HepG2 (cell line): ENCODE measurements at regions not wholly inside any gene's neighbourhood (a gene's known extent, or its start where the extent isn't known, plus 50 kb on each side); places are given as distances from the start of the nearest gene placed in this dataset.

Experiments used
- ATAC-seq: fragments of 200-7000 bp; cut with Tn5 transposase; 3 replicates; pipeline ENCODE4 v1.9.1; 2020; ENCODE audit warnings: mild to moderate bottlenecking, moderate library complexity
- BruUV-seq: library from RNA; stranded (reverse); fragments of 400-500 nt; replicated peaks from 2 replicates; lab custom pipeline; 2021; lab: Mats Ljungman, UMichigan
- CTCF ChIA-PET: fragments of 300-600 bp; formaldehyde crosslinking; extraction: SDS; loops from one replicate; lab custom pipeline; 2021; ENCODE audit warnings: low total read pairs, inconsistent platforms, low intra/inter-chr PET ratio; lab: Yijun Ruan, JAX
- POLR2A ChIA-PET: fragments of 350-600 bp; sonication (Branson Sonifier 250); formaldehyde crosslinking; loops from one replicate; lab custom pipeline; 2020; ENCODE audit warnings: antibody characterized with exemption, inconsistent platforms; lab: Yijun Ruan, JAX
- DNase-seq: peaks from one replicate; pipeline ENCODE4 v3.0.0-alpha.2; 2015; ENCODE audit warnings: low spot score
- FAIRE-seq: peaks from 3 replicates; lab custom pipeline; 2011; peaks lifted over from hg19 to GRCh38; lab: Jason Lieb, UNC
- H2AFZ ChIP-seq: one replicate; pipeline ENCODE4 v1.6.1; 2011; ENCODE audit warnings: low read length, inconsistent platforms
- H3K27ac ChIP-seq: fragments of 300-600 bp; 3 replicates; pipeline ENCODE4 v1.8.0; 2011; ENCODE audit warnings: mixed run types, mild to moderate bottlenecking, mixed read lengths, low read length, inconsistent platforms; ENCODE audit not compliant: insufficient read depth; ENCODE audit errors: extremely low read length
- H3K27me3 ChIP-seq, 2 experiments: fragments of 200-600 bp in 1 of 2; 2 replicates in 1 of 2; 3 replicates in 1 of 2; pipeline versions ENCODE4 v1.6.0 to v1.8.0; 2011; ENCODE audit warnings: low read length in 2 of 2, mild to moderate bottlenecking in 2 of 2, moderate library complexity in 2 of 2, inconsistent platforms in 1 of 2; ENCODE audit not compliant: insufficient read depth in 2 of 2, control insufficient read depth in 1 of 2
- H3K36me3 ChIP-seq, 2 experiments: fragments of 200-600 bp in 1 of 2; replicated peaks in 1 of 2; 2 replicates in 1 of 2; 3 replicates in 1 of 2; pipeline versions ENCODE4 v1.5.1 to v1.8.0; 2011; ENCODE audit warnings: low read length in 2 of 2, inconsistent platforms in 1 of 2; ENCODE audit not compliant: insufficient read depth in 2 of 2, control insufficient read depth in 1 of 2
- H3K4me1 ChIP-seq: 2 replicates; pipeline ENCODE4 v1.5.1; 2012; ENCODE audit warnings: low read length, inconsistent platforms; ENCODE audit not compliant: insufficient read depth
- H3K4me2 ChIP-seq: 2 replicates; pipeline ENCODE4 v1.6.0; 2011; ENCODE audit warnings: low read depth, low read length, inconsistent platforms
- H3K4me3 ChIP-seq, 3 experiments: fragments of 200-600 bp in 1 of 3; sonication (generic), shearing (Covaris generic) in 1 of 3; replicated peaks in 1 of 3; 2 replicates each; pipeline ENCODE4 v1.5.1; 2011 to 2016; ENCODE audit warnings: low read length in 3 of 3, inconsistent platforms in 2 of 3, low read depth in 2 of 3, mild to moderate bottlenecking in 2 of 3, control low read depth in 1 of 3, mixed read lengths in 1 of 3; ENCODE audit not compliant: insufficient read depth in 1 of 3
- H3K79me2 ChIP-seq: one replicate; pipeline ENCODE4 v1.6.1; 2011; ENCODE audit warnings: low read length, inconsistent platforms; ENCODE audit not compliant: insufficient read depth
- H3K9ac ChIP-seq: 2 replicates; pipeline ENCODE4 v1.6.0; 2011; ENCODE audit warnings: mild to moderate bottlenecking, low read depth, low read length, inconsistent platforms; ENCODE audit not compliant: insufficient read depth
- H3K9me3 ChIP-seq: 2 replicates; pipeline ENCODE4 v1.5.1; 2012; ENCODE audit warnings: mild to moderate bottlenecking, low read length
- H4K20me1 ChIP-seq: 2 replicates; pipeline ENCODE4 v1.6.0; 2011; ENCODE audit warnings: inconsistent platforms, mild to moderate bottlenecking, low read length, moderate library complexity; ENCODE audit not compliant: insufficient read depth
- DNMT1 ChIP-seq: sonication (generic); formaldehyde crosslinking; IDR thresholded peaks from 2 replicates; pipeline ENCODE4 v1.5.1; 2020; ENCODE audit warnings: mild to moderate bottlenecking, missing genetic modification reagents
- EHMT2 ChIP-seq: fragments of 200-600 bp; sonication (generic); IDR thresholded peaks from 2 replicates; pipeline ENCODE4 v1.7.0; 2017; ENCODE audit warnings: antibody characterized with exemption, low read depth, low read length, borderline replicate concordance
- ELF3 ChIP-seq: IDR thresholded peaks from 2 replicates; pipeline ENCODE4 v1.6.1; 2016; ENCODE audit warnings: missing genetic modification reagents, missing compliant biosample characterization
- PAXIP1 ChIP-seq: sonication (generic); formaldehyde crosslinking; conservative IDR thresholded peaks from 2 replicates; pipeline ENCODE4 v1.4.0; 2020; ENCODE audit warnings: mild to moderate bottlenecking, missing genetic modification reagents, moderate library complexity
- THAP11 ChIP-seq: IDR thresholded peaks from 2 replicates; pipeline ENCODE4 v1.6.1; 2016; ENCODE audit warnings: missing biosample characterization, missing genetic modification reagents
- ZBTB46 ChIP-seq: sonication (generic); formaldehyde crosslinking; IDR thresholded peaks from 2 replicates; pipeline ENCODE4 v1.4.0; 2020; ENCODE audit warnings: mild to moderate bottlenecking, missing genetic modification reagents, borderline replicate concordance
- ZNF777 ChIP-seq: sonication (generic); formaldehyde crosslinking; IDR thresholded peaks from 2 replicates; pipeline ENCODE4 v1.4.0; 2020; ENCODE audit warnings: missing genetic modification reagents
- WGBS: methylation state at CpG from one replicate; pipeline ENCODE4 v1.1.6; 2017; ENCODE audit warnings: low lambda C conversion rate; 5-methylcytosine and 5-hydroxymethylcytosine counted together
- in situ Hi-C: cut with HindIII; loops from 2 replicates; pipeline ENCODE4 v1.10.0; 2017; ENCODE audit warnings: low pct_unique_long_range_greater_than_20kb; ENCODE audit not compliant: extremely low pct_ligation_motif_present
- intact Hi-C: fragments of 100-400 bp; cut with micrococcal nuclease; formaldehyde crosslinking; loops from one replicate; pipeline ENCODE4 v1.10.0; 2022; ENCODE audit not compliant: unreplicated experiment
- TF ChIP-seq, protein P1 (sequence below): sonication (generic); formaldehyde crosslinking; IDR thresholded peaks from 2 replicates; pipeline ENCODE4 v1.5.0; 2020; ENCODE audit warnings: mild to moderate bottlenecking, missing genetic modification reagents, borderline replicate concordance

- Histone ChIP-seq H3K27me3 (no peaks in the 10 kb centered on the region; a peak in 1 of 5 replicates), H3K36me3 (no peaks in the 10 kb centered on the region), H3K9me3 (no peaks in the 10 kb centered on the region), H3K4me2 (no peak overlapping the region), H2AFZ (no peak overlapping the region), H3K4me1 (peaks cover 5% of the 10 kb centered on the region; the same call in 1 of the 2 replicates), H3K79me2 (no peaks in the 10 kb centered on the region), H3K9ac (no peak overlapping the region), H4K20me1 (no peaks in the 10 kb centered on the region), H3K27ac (no peak overlapping the region), H3K4me3 (no peak overlapping the region)
- intact Hi-C loops (loop anchor here (10.0 kb wide), 1 partner anchor 90 kb away; no protein-coding TSS in a partner anchor), in situ Hi-C loops (no loop called here)
- CTCF ChIA-PET: no interaction called here
- ATAC-seq: peak; percentile 23; the same call in 1 of the 3 replicates
- TF ChIP-seq DNMT1 (CRISPR knock-in tag) (no peak), PAXIP1 (no peak), ZNF777 (CRISPR knock-in tag) (no peak), ZBTB46 (CRISPR knock-in tag) (no peak), THAP11 (CRISPR knock-in tag) (no peak), EHMT2 (no peak), ELF3 (CRISPR knock-in tag) (no peak)
- TF ChIP-seq, protein P1, sequence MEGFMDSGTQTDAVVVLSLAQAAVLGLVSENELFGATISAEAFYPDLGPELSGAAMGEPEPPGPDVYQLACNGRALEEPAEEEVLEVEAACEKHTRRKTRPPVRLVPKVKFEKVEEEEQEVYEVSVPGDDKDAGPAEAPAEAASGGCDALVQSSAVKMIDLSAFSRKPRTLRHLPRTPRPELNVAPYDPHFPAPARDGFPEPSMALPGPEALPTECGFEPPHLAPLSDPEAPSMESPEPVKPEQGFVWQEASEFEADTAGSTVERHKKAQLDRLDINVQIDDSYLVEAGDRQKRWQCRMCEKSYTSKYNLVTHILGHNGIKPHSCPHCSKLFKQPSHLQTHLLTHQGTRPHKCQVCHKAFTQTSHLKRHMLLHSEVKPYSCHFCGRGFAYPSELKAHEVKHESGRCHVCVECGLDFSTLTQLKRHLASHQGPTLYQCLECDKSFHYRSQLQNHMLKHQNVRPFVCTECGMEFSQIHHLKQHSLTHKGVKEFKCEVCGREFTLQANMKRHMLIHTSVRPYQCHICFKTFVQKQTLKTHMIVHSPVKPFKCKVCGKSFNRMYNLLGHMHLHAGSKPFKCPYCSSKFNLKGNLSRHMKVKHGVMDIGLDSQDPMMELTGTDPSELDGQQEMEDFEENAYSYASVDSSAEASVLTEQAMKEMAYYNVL (CRISPR knock-in tag): no peak
- 2% methylated on average over 4 of the region's 5 CpGs for WGBS
- DNase-seq: no peak
- no TSS peak for BruUV-seq
- POLR2A ChIA-PET: no interaction called here
- FAIRE-seq: no peak
Measured at GRCh38 chr15:23854203-23854911, 167.3 kb upstream of the NDN start.
